8988T (cell line): ENCODE measurements at regions not wholly inside any gene's neighbourhood (a gene's known extent, or its start where the extent isn't known, plus 50 kb on each side); places are given as distances from the start of the nearest gene placed in this dataset.
"Not testable (repeated sequence)": the region's sequence is repeated elsewhere in the genome, so short reads cannot be mapped to it uniquely, and the experiment has no call there.

Experiments
- DNase-seq: peaks from one replicate; pipeline ENCODE4 v3.0.0; 2011

GRCh38 chr3:15851735-15852134 is 54.0 kb upstream of the ANKRD28 start:
- no peak for DNase-seq

- DNase-seq = peak; percentile 29
Measured at GRCh38 chr3:15858547-15859506, 61.0 kb upstream of the ANKRD28 start.

- peak; percentile 85 for DNase-seq
Measured at GRCh38 chr3:15859507-15860013, 61.8 kb upstream of the ANKRD28 start.

GRCh38 chr3:15860014-15860934 is 62.5 kb upstream of the ANKRD28 start:
- DNase-seq = peak; percentile 52

- DNase-seq = no peak
Measured at GRCh38 chr3:15861163-15861562, 63.4 kb upstream of the ANKRD28 start.

- no peak for DNase-seq
Measured at GRCh38 chr3:15872807-15873206, 75.0 kb upstream of the ANKRD28 start.

GRCh38 chr3:15873415-15873814 is 75.6 kb upstream of the ANKRD28 start:
- no peak for DNase-seq

- no peak for DNase-seq
Measured at GRCh38 chr3:15875016-15875689, 77.4 kb upstream of the ANKRD28 start.

- DNase-seq = no peak
Measured at GRCh38 chr3:15876669-15877068, 78.9 kb upstream of the ANKRD28 start.

- DNase-seq = no peak
Measured at GRCh38 chr3:15877813-15878212, 80.0 kb upstream of the ANKRD28 start.

- DNase-seq = not testable (repeated sequence)
Measured at GRCh38 chr3:15879787-15880186, 82.0 kb upstream of the ANKRD28 start.

- no peak for DNase-seq
Measured at GRCh38 chr3:15882577-15882976, 84.8 kb upstream of the ANKRD28 start.

- no peak for DNase-seq
Measured at GRCh38 chr3:15884132-15884531, 86.4 kb upstream of the ANKRD28 start.

GRCh38 chr3:15886521-15886920 is 88.7 kb upstream of the ANKRD28 start:
- DNase-seq = no peak

GRCh38 chr3:15887261-15887660 is 89.5 kb upstream of the ANKRD28 start:
- no peak for DNase-seq

GRCh38 chr3:15889936-15890335 is 92.2 kb upstream of the ANKRD28 start:
- DNase-seq = no peak

- no peak for DNase-seq
Measured at GRCh38 chr3:15892311-15893227, 94.8 kb upstream of the ANKRD28 start.

- no peak for DNase-seq
Measured at GRCh38 chr3:15894382-15894781, 96.6 kb upstream of the ANKRD28 start.

GRCh38 chr3:15896500-15896899 is 98.7 kb upstream of the ANKRD28 start:
- DNase-seq = no peak

GRCh38 chr3:15899388-15899787 is 101.6 kb upstream of the ANKRD28 start:
- DNase-seq = no peak

- DNase-seq = no peak
Measured at GRCh38 chr3:15903164-15903563, 105.4 kb upstream of the ANKRD28 start.
